ENCODE measurements at regions not wholly inside any gene's neighbourhood (a gene's known extent, or its start where the extent isn't known, plus 50 kb on each side); places are given as distances from the start of the nearest gene placed in this dataset.

GRCh38 chr11:121706884-121707420 is 254.2 kb upstream of the SORL1-AS1 start:
- Histone ChIP-seq H3K9me3 (no peaks in the 10 kb centered on the region), H3K36me3 (no peaks in the 10 kb centered on the region), H3K27ac (no peak overlapping the region), H3K4me3 (no peak overlapping the region), H3K4me1 (no peaks in the 10 kb centered on the region), H3K27me3 (no peaks in the 10 kb centered on the region)
- WGBS, 4 donors: 42 to 53% (median 46%) methylated on average over 1 of the region's 1 CpG
- DNase-seq (no peak), ATAC-seq (no peak)
- TF ChIP-seq CTCF (IDR thresholded peaks at IDR 0.05): no peak
- TF ChIP-seq POLR2A (IDR thresholded peaks at IDR 0.05): no peak
- intact Hi-C loops (cut with DNase I): no loop called here

- TF ChIP-seq POLR2A (IDR thresholded peaks at IDR 0.05) (no peak), CTCF (IDR thresholded peaks at IDR 0.05) (no peak)
- H3K9me3 ChIP-seq: no peaks in the 10 kb centered on the region
- WGBS, 4 donors: 52 to 72% (median 65%) methylated on average over 2 of the region's 2 CpGs
- intact Hi-C loops (cut with DNase I): no loop called here
- H3K27me3 ChIP-seq: no peaks in the 10 kb centered on the region
- no peaks in the 10 kb centered on the region for H3K36me3 ChIP-seq
- H3K4me3 ChIP-seq: no peak overlapping the region
- DNase-seq (no peak), ATAC-seq (no peak)
- H3K4me1 ChIP-seq: peaks cover 0 to 16% (median 4%) of the 10 kb centered on the region in 12 donors
- H3K27ac ChIP-seq: no peak overlapping the region
Observed at GRCh38 chr11:121703201-121703600, 250.4 kb upstream of the SORL1-AS1 start.

GRCh38 chr11:121700968-121701367 is 248.2 kb upstream of the SORL1-AS1 start:
- no peaks in the 10 kb centered on the region for H3K9me3 ChIP-seq
- H3K4me1 ChIP-seq: peaks cover 0 to 22% (median 5%) of the 10 kb centered on the region in 12 donors
- no peak overlapping the region for H3K4me3 ChIP-seq
- TF ChIP-seq POLR2A (IDR thresholded peaks at IDR 0.05) (no peak), CTCF (IDR thresholded peaks at IDR 0.05) (no peak)
- no peak overlapping the region for H3K27ac ChIP-seq
- intact Hi-C loops (cut with DNase I): loop anchor here in 1 of 10 donors (2.0 kb wide), 1 partner anchor 44 kb away; no protein-coding TSS in a partner anchor
- DNase-seq (no peak), ATAC-seq (no peak)
- no peaks in the 10 kb centered on the region for H3K36me3 ChIP-seq
- no peaks in the 10 kb centered on the region for H3K27me3 ChIP-seq
- 68 to 75% (median 68%) methylated on average over 4 of the region's 4 CpGs for WGBS, 4 donors

- DNase-seq (no peak), ATAC-seq (no peak)
- Histone ChIP-seq H3K27ac (peak overlapping the region in 4 of 12 donors; percentile 15 to 62 (median 48)), H3K4me1 (peaks cover 0 to 26% (median 5%) of the 10 kb centered on the region in 12 donors), H3K4me3 (peak overlapping the region in 1 of 12 donors; percentile 12), H3K27me3 (no peaks in the 10 kb centered on the region), H3K36me3 (no peaks in the 10 kb centered on the region), H3K9me3 (no peaks in the 10 kb centered on the region)
- no peak for TF ChIP-seq CTCF (IDR thresholded peaks at IDR 0.05)
- TF ChIP-seq POLR2A (IDR thresholded peaks at IDR 0.05): no peak
- intact Hi-C loops (cut with DNase I): loop anchor here in 1 of 10 donors (2.0 kb wide), 1 partner anchor 43 kb away; no protein-coding TSS in a partner anchor
- WGBS, 4 donors: 17 to 24% (median 18%) methylated on average over 5 of the region's 5 CpGs
Observed at GRCh38 chr11:121699801-121700200, 247.0 kb upstream of the SORL1-AS1 start.
